Endothelial cell of umbilical vein (primary cell): ENCODE measurements at regions not wholly inside any gene's neighbourhood (a gene's known extent, or its start where the extent isn't known, plus 50 kb on each side); places are given as distances from the start of the nearest gene placed in this dataset.

ENCODE experiments used
- EZH2 ChIP-seq: IDR thresholded peaks from 2 replicates; pipeline ENCODE4 v1.6.1; 2012; ENCODE audit warnings: borderline replicate concordance, low read depth, mild to moderate bottlenecking, moderate library complexity, low read length, inconsistent platforms; ENCODE audit not compliant: severe bottlenecking
- FOS ChIP-seq: IDR thresholded peaks from 2 replicates; pipeline ENCODE4 v1.6.1; 2011; ENCODE audit warnings: mild to moderate bottlenecking, low read length, moderate library complexity, borderline replicate concordance; ENCODE audit not compliant: insufficient read depth
- MYC ChIP-seq: IDR thresholded peaks from one replicate; pipeline ENCODE4 v1.6.1; 2011; ENCODE audit warnings: mild to moderate bottlenecking, low read depth, low read length
- POLR2A ChIP-seq: IDR thresholded peaks from 2 replicates; pipeline ENCODE4 v1.6.1; 2012; ENCODE audit warnings: low read depth, mild to moderate bottlenecking, control low read depth, low read length
- POLR2AphosphoS5 ChIP-seq: IDR thresholded peaks from 2 replicates; pipeline ENCODE4 v1.6.1; 2012; ENCODE audit warnings: low read depth, mild to moderate bottlenecking, control low read depth, low read length, moderate library complexity; ENCODE audit not compliant: insufficient read depth
- TF ChIP-seq, protein P1 (sequence below), 2 donors: IDR thresholded peaks; 1 replicate in 1 of 2; 2 replicates in 1 of 2; pipeline ENCODE4 v1.5.1; 2011; ENCODE audit warnings: low read length in 2 of 2, mild to moderate bottlenecking in 2 of 2, moderate library complexity in 2 of 2, control low read depth in 1 of 2, inconsistent platforms in 1 of 2, low read depth in 1 of 2; ENCODE audit not compliant: insufficient read depth in 1 of 2; ENCODE audit errors: extremely low read depth in 1 of 2
- TF ChIP-seq, protein P2 (sequence below): IDR thresholded peaks from 2 replicates; pipeline ENCODE4 v1.6.1; 2011; ENCODE audit not compliant: insufficient read depth, insufficient read length

DNA sequence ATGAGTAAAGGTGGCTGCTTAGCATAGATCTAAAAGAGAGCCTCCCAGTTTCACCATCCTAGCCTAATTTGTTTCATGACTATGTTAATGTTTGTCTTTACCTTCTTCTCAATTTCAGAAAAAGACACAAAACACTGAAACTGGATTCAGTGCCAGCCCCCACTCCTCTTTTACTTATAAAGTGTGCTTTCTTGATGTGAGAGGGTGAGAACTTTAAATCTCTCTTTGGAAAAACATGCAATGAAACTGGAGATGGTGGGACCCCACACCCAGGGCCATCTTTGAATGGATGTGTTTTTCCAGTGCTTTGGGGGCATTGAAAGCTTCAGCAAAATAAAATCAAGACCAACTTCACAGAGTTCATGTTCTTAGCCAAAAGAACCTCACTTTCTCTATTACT lies 185.9 kb downstream of the CYRIA start:
- TF ChIP-seq POLR2A = no peak
- TF ChIP-seq EZH2 = no peak
- TF ChIP-seq, protein P1, sequence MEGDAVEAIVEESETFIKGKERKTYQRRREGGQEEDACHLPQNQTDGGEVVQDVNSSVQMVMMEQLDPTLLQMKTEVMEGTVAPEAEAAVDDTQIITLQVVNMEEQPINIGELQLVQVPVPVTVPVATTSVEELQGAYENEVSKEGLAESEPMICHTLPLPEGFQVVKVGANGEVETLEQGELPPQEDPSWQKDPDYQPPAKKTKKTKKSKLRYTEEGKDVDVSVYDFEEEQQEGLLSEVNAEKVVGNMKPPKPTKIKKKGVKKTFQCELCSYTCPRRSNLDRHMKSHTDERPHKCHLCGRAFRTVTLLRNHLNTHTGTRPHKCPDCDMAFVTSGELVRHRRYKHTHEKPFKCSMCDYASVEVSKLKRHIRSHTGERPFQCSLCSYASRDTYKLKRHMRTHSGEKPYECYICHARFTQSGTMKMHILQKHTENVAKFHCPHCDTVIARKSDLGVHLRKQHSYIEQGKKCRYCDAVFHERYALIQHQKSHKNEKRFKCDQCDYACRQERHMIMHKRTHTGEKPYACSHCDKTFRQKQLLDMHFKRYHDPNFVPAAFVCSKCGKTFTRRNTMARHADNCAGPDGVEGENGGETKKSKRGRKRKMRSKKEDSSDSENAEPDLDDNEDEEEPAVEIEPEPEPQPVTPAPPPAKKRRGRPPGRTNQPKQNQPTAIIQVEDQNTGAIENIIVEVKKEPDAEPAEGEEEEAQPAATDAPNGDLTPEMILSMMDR (IDR thresholded peaks at IDR 0.05; ENCODE audit: extremely low read depth in 1 of 2, insufficient read depth in 1 of 2, low read depth in 1 of 2, low read length in 2 of 2) = no peak
- no peak for TF ChIP-seq POLR2AphosphoS5
- TF ChIP-seq MYC = no peak
- TF ChIP-seq FOS = no peak
- TF ChIP-seq, protein P2, sequence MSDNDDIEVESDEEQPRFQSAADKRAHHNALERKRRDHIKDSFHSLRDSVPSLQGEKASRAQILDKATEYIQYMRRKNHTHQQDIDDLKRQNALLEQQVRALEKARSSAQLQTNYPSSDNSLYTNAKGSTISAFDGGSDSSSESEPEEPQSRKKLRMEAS = no peak
